ENCODE measurements at regions not wholly inside any gene's neighbourhood (a gene's known extent, or its start where the extent isn't known, plus 50 kb on each side); places are given as distances from the start of the nearest gene placed in this dataset.

DNA sequence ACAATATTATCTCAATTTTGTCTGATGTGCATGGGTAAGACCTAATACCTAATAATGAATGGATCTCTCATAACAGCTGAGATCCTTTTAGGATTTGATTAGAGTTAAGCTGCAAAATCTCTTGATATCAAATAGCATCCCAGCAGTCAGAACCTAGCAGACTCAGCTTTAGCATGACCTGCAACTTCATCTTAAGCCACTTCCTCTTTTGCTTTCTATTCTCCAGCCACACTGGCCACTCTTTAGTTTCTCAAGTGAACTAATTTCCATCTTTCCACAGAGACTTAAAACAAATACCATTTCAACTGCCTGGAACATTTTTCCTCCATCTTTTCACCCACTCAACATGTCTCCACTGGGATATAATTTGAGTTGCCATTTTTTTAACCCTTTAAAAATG lies 1251.6 kb upstream of the ZEB2 start:
- no peak for DNase-seq (ENCODE audit: low read depth, low spot score)
- CTCF ChIA-PET: no interaction called here

GRCh38 chr2:145769011-145769716 lies 1249.2 kb upstream of the ZEB2 start:
- BruUV-seq (replicated peaks): no TSS peak
- Histone ChIP-seq H3K27me3 (ENCODE audit: insufficient read depth, low read length) (no peaks in the 10 kb centered on the region), H3K4me3 (replicated peaks in 1 of 2; ENCODE audit: low read depth in 1 of 2, low read length in 2 of 2) (no peak overlapping the region), H3K9me2 (ENCODE audit: insufficient read depth) (no peaks in the 10 kb centered on the region), H2AFZ (ENCODE audit: low read depth, low read length, poor library complexity, severe bottlenecking) (no peak overlapping the region), H3K36me3 (ENCODE audit: control insufficient read depth in 1 of 2, insufficient read depth in 2 of 2, low read length in 2 of 2) (no peaks in the 10 kb centered on the region), H3K4me1 (ENCODE audit: control insufficient read depth in 1 of 2, insufficient read depth in 2 of 2, low read length in 2 of 2) (no peaks in the 10 kb centered on the region), H3K79me2 (ENCODE audit: insufficient read depth, low read length) (no peaks in the 10 kb centered on the region), H3K9me3 (ENCODE audit: control insufficient read depth in 1 of 2, insufficient read depth in 1 of 2, low read depth in 1 of 2, low read length in 2 of 2) (no peaks in the 10 kb centered on the region), H4K20me1 (ENCODE audit: insufficient read depth) (no peaks in the 10 kb centered on the region), H3K9ac (ENCODE audit: low read length) (no peak overlapping the region), H3K27ac (ENCODE audit: low read depth, low read length) (no peak overlapping the region), H3K4me2 (ENCODE audit: low read length) (no peak overlapping the region)
- TF ChIP-seq, protein P1, sequence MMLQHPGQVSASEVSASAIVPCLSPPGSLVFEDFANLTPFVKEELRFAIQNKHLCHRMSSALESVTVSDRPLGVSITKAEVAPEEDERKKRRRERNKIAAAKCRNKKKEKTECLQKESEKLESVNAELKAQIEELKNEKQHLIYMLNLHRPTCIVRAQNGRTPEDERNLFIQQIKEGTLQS (IDR thresholded peaks at IDR 0.05): no peak
- TF ChIP-seq, protein P2, sequence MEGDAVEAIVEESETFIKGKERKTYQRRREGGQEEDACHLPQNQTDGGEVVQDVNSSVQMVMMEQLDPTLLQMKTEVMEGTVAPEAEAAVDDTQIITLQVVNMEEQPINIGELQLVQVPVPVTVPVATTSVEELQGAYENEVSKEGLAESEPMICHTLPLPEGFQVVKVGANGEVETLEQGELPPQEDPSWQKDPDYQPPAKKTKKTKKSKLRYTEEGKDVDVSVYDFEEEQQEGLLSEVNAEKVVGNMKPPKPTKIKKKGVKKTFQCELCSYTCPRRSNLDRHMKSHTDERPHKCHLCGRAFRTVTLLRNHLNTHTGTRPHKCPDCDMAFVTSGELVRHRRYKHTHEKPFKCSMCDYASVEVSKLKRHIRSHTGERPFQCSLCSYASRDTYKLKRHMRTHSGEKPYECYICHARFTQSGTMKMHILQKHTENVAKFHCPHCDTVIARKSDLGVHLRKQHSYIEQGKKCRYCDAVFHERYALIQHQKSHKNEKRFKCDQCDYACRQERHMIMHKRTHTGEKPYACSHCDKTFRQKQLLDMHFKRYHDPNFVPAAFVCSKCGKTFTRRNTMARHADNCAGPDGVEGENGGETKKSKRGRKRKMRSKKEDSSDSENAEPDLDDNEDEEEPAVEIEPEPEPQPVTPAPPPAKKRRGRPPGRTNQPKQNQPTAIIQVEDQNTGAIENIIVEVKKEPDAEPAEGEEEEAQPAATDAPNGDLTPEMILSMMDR (IDR thresholded peaks at IDR 0.05 in 2 of 3, conservative IDR thresholded peaks at IDR 0.05 in 1 of 3; ENCODE audit: borderline replicate concordance in 1 of 3, insufficient read depth in 1 of 3, low read depth in 2 of 3, low read length in 2 of 3): no peak
- TF ChIP-seq TCF7L2 (IDR thresholded peaks at IDR 0.05; ENCODE audit: borderline replicate concordance, extremely low read depth, insufficient read depth, insufficient read length): no peak
- ATAC-seq (no peak), DNase-seq (ENCODE audit: low read depth, low spot score) (no peak)
- ChIA-PET POLR2A (no interaction called here), RAD21 (ENCODE audit: low non-redundant PET in 1 of 2, low total read pairs in 2 of 2, uncharacterized antibody in 2 of 2, unreplicated experiment in 2 of 2) (no interaction called here), CTCF (no interaction called here)
- intact Hi-C loops (cut with micrococcal nuclease): no loop called here

More for the DNA sequence above, 1251.6 kb upstream of the ZEB2 start:
- TF ChIP-seq FOSL1 (IDR thresholded peaks at IDR 0.05; ENCODE audit: low read depth) (no peak), RAD21 (IDR thresholded peaks at IDR 0.05; ENCODE audit: low read depth) (no peak), SIN3A (IDR thresholded peaks at IDR 0.05; ENCODE audit: low read depth) (no peak), ZFX (IDR thresholded peaks at IDR 0.05) (no peak), EZH2 (IDR thresholded peaks at IDR 0.05) (no peak), POLR2A (IDR thresholded peaks at IDR 0.05; ENCODE audit: borderline replicate concordance, extremely low read depth, insufficient read depth, insufficient read length) (no peak), YY1 (IDR thresholded peaks at IDR 0.05; ENCODE audit: extremely low read depth, insufficient replicate concordance, low read depth, low read length) (no peak), CEBPB (IDR thresholded peaks at IDR 0.05; ENCODE audit: low read depth) (no peak), JUND (IDR thresholded peaks at IDR 0.05) (no peak), MAX (IDR thresholded peaks at IDR 0.05) (no peak), POLR2AphosphoS5 (IDR thresholded peaks at IDR 0.05; ENCODE audit: low read depth, low read length) (no peak), EGR1 (IDR thresholded peaks at IDR 0.05; ENCODE audit: low read depth) (no peak), ZNF274 (IDR thresholded peaks at IDR 0.05; ENCODE audit: low read depth, low read length) (no peak), CBX3 (IDR thresholded peaks at IDR 0.05; ENCODE audit: low read depth) (no peak), SP1 (IDR thresholded peaks at IDR 0.05; ENCODE audit: low read depth) (no peak)
- ChIA-PET POLR2A (no interaction called here), RAD21 (ENCODE audit: low non-redundant PET in 1 of 2, low total read pairs in 2 of 2, uncharacterized antibody in 2 of 2, unreplicated experiment in 2 of 2) (no interaction called here)
- Histone ChIP-seq H3K9me3 (ENCODE audit: control insufficient read depth in 1 of 2, insufficient read depth in 1 of 2, low read depth in 1 of 2, low read length in 2 of 2) (no peaks in the 10 kb centered on the region), H3K27ac (ENCODE audit: low read depth, low read length) (no peak overlapping the region), H3K9ac (ENCODE audit: low read length) (no peak overlapping the region), H3K4me2 (ENCODE audit: low read length) (no peak overlapping the region), H2AFZ (ENCODE audit: low read depth, low read length, poor library complexity, severe bottlenecking) (no peak overlapping the region), H3K36me3 (ENCODE audit: control insufficient read depth in 1 of 2, insufficient read depth in 2 of 2, low read length in 2 of 2) (no peaks in the 10 kb centered on the region), H3K9me2 (ENCODE audit: insufficient read depth) (no peaks in the 10 kb centered on the region), H3K27me3 (ENCODE audit: insufficient read depth, low read length) (no peaks in the 10 kb centered on the region), H3K4me3 (replicated peaks in 1 of 2; ENCODE audit: low read depth in 1 of 2, low read length in 2 of 2) (no peak overlapping the region), H3K79me2 (ENCODE audit: insufficient read depth, low read length) (no peaks in the 10 kb centered on the region), H3K4me1 (ENCODE audit: control insufficient read depth in 1 of 2, insufficient read depth in 2 of 2, low read length in 2 of 2) (no peaks in the 10 kb centered on the region), H4K20me1 (ENCODE audit: insufficient read depth) (no peaks in the 10 kb centered on the region)
- intact Hi-C loops (cut with micrococcal nuclease): no loop called here
- no peak for ATAC-seq
- no TSS peak for BruUV-seq (replicated peaks)
